ENCODE measurements at regions not wholly inside any gene's neighbourhood (a gene's known extent, or its start where the extent isn't known, plus 50 kb on each side); places are given as distances from the start of the nearest gene placed in this dataset.

GRCh38 chrX:3221643-3222042, 124.8 kb downstream of the MXRA5 start:
- TF ChIP-seq, protein P1, sequence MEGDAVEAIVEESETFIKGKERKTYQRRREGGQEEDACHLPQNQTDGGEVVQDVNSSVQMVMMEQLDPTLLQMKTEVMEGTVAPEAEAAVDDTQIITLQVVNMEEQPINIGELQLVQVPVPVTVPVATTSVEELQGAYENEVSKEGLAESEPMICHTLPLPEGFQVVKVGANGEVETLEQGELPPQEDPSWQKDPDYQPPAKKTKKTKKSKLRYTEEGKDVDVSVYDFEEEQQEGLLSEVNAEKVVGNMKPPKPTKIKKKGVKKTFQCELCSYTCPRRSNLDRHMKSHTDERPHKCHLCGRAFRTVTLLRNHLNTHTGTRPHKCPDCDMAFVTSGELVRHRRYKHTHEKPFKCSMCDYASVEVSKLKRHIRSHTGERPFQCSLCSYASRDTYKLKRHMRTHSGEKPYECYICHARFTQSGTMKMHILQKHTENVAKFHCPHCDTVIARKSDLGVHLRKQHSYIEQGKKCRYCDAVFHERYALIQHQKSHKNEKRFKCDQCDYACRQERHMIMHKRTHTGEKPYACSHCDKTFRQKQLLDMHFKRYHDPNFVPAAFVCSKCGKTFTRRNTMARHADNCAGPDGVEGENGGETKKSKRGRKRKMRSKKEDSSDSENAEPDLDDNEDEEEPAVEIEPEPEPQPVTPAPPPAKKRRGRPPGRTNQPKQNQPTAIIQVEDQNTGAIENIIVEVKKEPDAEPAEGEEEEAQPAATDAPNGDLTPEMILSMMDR (IDR thresholded peaks at IDR 0.05) = no peak
- TF ChIP-seq POLR2A (IDR thresholded peaks at IDR 0.05; ENCODE audit: low read depth) = no peak
- TF ChIP-seq POLR2AphosphoS5 (IDR thresholded peaks at IDR 0.05) = no peak
